ENCODE measurements at regions not wholly inside any gene's neighbourhood (a gene's known extent, or its start where the extent isn't known, plus 50 kb on each side); places are given as distances from the start of the nearest gene placed in this dataset.

DNA sequence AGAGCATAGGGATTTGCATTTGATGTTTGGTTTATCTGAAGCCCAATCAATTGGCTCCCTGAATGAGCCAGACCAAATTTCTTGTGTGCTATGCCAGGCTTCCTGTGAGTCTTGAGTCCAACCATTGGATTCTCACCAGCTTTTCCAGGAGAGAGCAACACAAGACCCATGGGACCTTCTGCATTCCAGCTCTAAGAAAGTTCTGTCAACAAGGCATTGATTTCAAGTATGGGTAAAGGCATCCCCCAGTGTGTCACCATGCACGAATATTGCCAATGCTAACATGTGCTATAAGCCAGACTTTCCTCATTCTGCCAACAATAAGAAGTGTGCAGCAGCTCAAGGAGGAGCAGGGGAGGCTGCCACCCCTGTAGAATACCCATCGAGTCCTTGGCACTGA, 266.6 kb downstream of the ETAA1 start:
- Mint-ChIP-seq H3K27me3 (ENCODE audit: low read depth in 3 of 3) (peaks cover 1 to 5% (median 5%) of the 10 kb centered on the region in 3 donors), H3K9me3 (peaks cover 0 to 6% (median 1%) of the 10 kb centered on the region in 7 donors), H3K27ac (no peak overlapping the region), H3K4me1 (no peaks in the 10 kb centered on the region), H3K36me3 (no peaks in the 10 kb centered on the region), H3K4me3 (no peak overlapping the region)
- H3K79me2 ChIP-seq (ENCODE audit: insufficient read depth, low read length) = no peaks in the 10 kb centered on the region
- H3K9ac ChIP-seq (ENCODE audit: insufficient read depth, low read length, poor library complexity, severe bottlenecking) = no peak overlapping the region
- no peaks in the 10 kb centered on the region for H4K20me1 ChIP-seq (ENCODE audit: insufficient read depth, low read length)
- H3K4me3 ChIP-seq (replicated peaks in 1 of 3; ENCODE audit: low read depth in 2 of 3, low read length in 3 of 3) = no peak overlapping the region
- DNase-seq = no peak
- no peak overlapping the region for H2AFZ ChIP-seq (ENCODE audit: insufficient read depth, low read depth, low read length, poor library complexity, severe bottlenecking)
- no peaks in the 10 kb centered on the region for H3K4me1 ChIP-seq (ENCODE audit: control insufficient read depth in 1 of 2, insufficient read depth in 2 of 2, low read length in 2 of 2)
- intact Hi-C loops (cut with micrococcal nuclease) = no loop called here
- H3K36me3 ChIP-seq (replicated peaks in 1 of 2; ENCODE audit: control insufficient read depth in 1 of 2, insufficient read depth in 2 of 2, low read length in 2 of 2) = no peaks in the 10 kb centered on the region
- TF ChIP-seq, protein P1, sequence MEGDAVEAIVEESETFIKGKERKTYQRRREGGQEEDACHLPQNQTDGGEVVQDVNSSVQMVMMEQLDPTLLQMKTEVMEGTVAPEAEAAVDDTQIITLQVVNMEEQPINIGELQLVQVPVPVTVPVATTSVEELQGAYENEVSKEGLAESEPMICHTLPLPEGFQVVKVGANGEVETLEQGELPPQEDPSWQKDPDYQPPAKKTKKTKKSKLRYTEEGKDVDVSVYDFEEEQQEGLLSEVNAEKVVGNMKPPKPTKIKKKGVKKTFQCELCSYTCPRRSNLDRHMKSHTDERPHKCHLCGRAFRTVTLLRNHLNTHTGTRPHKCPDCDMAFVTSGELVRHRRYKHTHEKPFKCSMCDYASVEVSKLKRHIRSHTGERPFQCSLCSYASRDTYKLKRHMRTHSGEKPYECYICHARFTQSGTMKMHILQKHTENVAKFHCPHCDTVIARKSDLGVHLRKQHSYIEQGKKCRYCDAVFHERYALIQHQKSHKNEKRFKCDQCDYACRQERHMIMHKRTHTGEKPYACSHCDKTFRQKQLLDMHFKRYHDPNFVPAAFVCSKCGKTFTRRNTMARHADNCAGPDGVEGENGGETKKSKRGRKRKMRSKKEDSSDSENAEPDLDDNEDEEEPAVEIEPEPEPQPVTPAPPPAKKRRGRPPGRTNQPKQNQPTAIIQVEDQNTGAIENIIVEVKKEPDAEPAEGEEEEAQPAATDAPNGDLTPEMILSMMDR (IDR thresholded peaks at IDR 0.05) = no peak
- no peaks in the 10 kb centered on the region for H3K27me3 ChIP-seq (ENCODE audit: control insufficient read depth in 2 of 2, insufficient read depth in 2 of 2, low read length in 2 of 2)
- no peak overlapping the region for H3K4me2 ChIP-seq (replicated peaks; ENCODE audit: extremely low read depth, low read length, poor library complexity, severe bottlenecking)
- H3K27ac ChIP-seq (ENCODE audit: low read depth in 1 of 2, low read length in 2 of 2) = no peak overlapping the region
- H3K9me3 ChIP-seq (replicated peaks in 1 of 2; ENCODE audit: control insufficient read depth in 1 of 2, insufficient read depth in 1 of 2, low read length in 2 of 2) = no peaks in the 10 kb centered on the region
- 84% methylated on average over 2 of the region's 2 CpGs for WGBS (ENCODE audit: insufficient coverage)

DNA sequence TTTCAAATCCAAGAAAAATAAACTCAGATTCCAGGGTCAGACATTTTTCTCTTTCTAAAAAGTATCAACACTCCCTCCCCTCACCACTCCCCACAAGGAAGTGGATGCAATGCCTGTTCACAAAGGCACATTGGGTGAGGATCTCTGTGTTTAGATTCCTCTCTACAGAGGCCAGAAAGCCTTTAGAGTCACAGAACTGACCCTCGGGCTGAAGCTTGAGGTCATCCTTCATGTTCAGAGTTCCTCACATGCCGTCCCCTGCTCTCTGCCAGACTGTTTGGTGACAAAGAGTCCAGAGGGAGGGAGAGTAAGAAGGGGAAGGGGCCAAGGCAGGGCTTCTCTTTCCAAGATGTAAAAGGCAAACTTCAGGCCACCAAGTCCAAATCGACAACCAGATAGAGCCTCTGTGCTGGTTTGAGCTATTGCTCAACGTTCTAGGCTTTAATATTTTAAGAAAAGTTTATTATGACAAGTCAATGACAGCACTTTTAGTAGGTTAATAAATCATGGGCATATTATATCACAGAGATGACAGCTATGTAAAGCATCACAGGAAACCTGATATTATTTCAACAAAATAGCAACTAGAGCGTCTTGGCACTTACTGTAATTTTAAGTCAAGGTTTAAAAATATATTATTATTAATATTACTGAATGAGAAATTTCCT, 269.4 kb downstream of the ETAA1 start:
- H3K9ac ChIP-seq (ENCODE audit: insufficient read depth, low read length, poor library complexity, severe bottlenecking) = no peak overlapping the region
- H4K20me1 ChIP-seq (ENCODE audit: insufficient read depth, low read length) = no peaks in the 10 kb centered on the region
- no peak overlapping the region for H3K4me3 Mint-ChIP-seq
- H3K4me3 ChIP-seq (replicated peaks in 1 of 3; ENCODE audit: low read depth in 2 of 3, low read length in 3 of 3) = no peak overlapping the region
- TF ChIP-seq, protein P1 (IDR thresholded peaks at IDR 0.05) = no peak
- no peaks in the 10 kb centered on the region for H3K4me1 Mint-ChIP-seq
- intact Hi-C loops (cut with micrococcal nuclease) = no loop called here
- no peaks in the 10 kb centered on the region for H3K9me3 ChIP-seq (replicated peaks in 1 of 2; ENCODE audit: control insufficient read depth in 1 of 2, insufficient read depth in 1 of 2, low read length in 2 of 2)
- peaks cover 0 to 2% (median 0%) of the 10 kb centered on the region in 7 donors for H3K9me3 Mint-ChIP-seq
- no peak overlapping the region for H2AFZ ChIP-seq (ENCODE audit: insufficient read depth, low read depth, low read length, poor library complexity, severe bottlenecking)
- no peak overlapping the region for H3K27ac Mint-ChIP-seq
- H3K36me3 Mint-ChIP-seq = no peaks in the 10 kb centered on the region
- H3K27ac ChIP-seq (ENCODE audit: low read depth in 1 of 2, low read length in 2 of 2) = no peak overlapping the region
- H3K36me3 ChIP-seq (replicated peaks in 1 of 2; ENCODE audit: control insufficient read depth in 1 of 2, insufficient read depth in 2 of 2, low read length in 2 of 2) = no peaks in the 10 kb centered on the region
- no peak for DNase-seq
- H3K4me1 ChIP-seq (ENCODE audit: control insufficient read depth in 1 of 2, insufficient read depth in 2 of 2, low read length in 2 of 2) = no peaks in the 10 kb centered on the region
- no peaks in the 10 kb centered on the region for H3K79me2 ChIP-seq (ENCODE audit: insufficient read depth, low read length)
- H3K27me3 ChIP-seq (ENCODE audit: control insufficient read depth in 2 of 2, insufficient read depth in 2 of 2, low read length in 2 of 2) = no peaks in the 10 kb centered on the region
- H3K27me3 Mint-ChIP-seq (ENCODE audit: low read depth in 3 of 3) = peaks cover 1 to 6% (median 5%) of the 10 kb centered on the region in 3 donors
- WGBS (ENCODE audit: insufficient coverage) = no CpG with 5 or more reads among the region's 5 CpGs
- H3K4me2 ChIP-seq (replicated peaks; ENCODE audit: extremely low read depth, low read length, poor library complexity, severe bottlenecking) = no peak overlapping the region
